VCaP (cell line): ENCODE measurements at regions not wholly inside any gene's neighbourhood (a gene's known extent, or its start where the extent isn't known, plus 50 kb on each side); places are given as distances from the start of the nearest gene placed in this dataset.
"Not testable (repeated sequence)": the region's sequence is repeated elsewhere in the genome, so short reads cannot be mapped to it uniquely, and the experiment has no call there.

Source experiments
- H3K27ac ChIP-seq: fragments of 450-650 bp; 2 replicates; pipeline ENCODE4 v1.5.1; 2017
- TF ChIP-seq, protein P1 (sequence below): fragments of 450-650 bp; conservative IDR thresholded peaks from 2 replicates; pipeline ENCODE4 v1.5.1; 2017; ENCODE audit warnings: mild to moderate bottlenecking, moderate library complexity

DNA sequence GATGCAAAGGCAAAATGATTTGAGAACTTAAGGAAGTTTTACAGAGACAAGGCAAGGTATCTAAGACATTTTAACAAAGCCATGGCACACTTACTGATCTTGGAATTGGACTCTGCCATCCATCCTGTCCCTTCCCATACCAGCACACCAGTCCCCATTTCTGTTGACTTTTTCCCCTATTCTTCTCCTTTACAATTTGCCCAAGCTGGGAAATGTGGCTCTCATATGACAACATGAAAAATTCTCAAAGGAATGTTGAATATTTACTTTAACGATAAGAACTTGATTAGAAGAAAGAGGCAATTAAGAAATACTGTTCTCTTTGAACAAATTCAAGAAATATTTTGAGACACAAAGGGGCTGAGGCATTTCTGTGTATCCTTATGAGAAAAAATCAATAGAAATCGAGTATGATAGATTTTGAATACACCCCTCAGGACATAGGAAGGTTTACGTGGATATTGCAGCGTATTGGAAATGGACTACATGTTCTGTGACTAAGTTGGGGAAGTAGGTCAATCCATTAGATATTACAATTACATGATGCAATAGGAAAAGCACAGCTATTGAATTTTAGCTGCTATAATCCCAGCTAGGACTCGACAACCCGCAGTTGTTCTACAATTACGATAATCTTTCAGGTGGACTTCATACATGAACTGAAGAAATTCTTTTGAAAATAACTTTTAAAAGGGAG, 201.6 kb downstream of the TRIB2 start:
- TF ChIP-seq, protein P1, sequence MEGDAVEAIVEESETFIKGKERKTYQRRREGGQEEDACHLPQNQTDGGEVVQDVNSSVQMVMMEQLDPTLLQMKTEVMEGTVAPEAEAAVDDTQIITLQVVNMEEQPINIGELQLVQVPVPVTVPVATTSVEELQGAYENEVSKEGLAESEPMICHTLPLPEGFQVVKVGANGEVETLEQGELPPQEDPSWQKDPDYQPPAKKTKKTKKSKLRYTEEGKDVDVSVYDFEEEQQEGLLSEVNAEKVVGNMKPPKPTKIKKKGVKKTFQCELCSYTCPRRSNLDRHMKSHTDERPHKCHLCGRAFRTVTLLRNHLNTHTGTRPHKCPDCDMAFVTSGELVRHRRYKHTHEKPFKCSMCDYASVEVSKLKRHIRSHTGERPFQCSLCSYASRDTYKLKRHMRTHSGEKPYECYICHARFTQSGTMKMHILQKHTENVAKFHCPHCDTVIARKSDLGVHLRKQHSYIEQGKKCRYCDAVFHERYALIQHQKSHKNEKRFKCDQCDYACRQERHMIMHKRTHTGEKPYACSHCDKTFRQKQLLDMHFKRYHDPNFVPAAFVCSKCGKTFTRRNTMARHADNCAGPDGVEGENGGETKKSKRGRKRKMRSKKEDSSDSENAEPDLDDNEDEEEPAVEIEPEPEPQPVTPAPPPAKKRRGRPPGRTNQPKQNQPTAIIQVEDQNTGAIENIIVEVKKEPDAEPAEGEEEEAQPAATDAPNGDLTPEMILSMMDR: no peak
- no peak overlapping the region for H3K27ac ChIP-seq

DNA sequence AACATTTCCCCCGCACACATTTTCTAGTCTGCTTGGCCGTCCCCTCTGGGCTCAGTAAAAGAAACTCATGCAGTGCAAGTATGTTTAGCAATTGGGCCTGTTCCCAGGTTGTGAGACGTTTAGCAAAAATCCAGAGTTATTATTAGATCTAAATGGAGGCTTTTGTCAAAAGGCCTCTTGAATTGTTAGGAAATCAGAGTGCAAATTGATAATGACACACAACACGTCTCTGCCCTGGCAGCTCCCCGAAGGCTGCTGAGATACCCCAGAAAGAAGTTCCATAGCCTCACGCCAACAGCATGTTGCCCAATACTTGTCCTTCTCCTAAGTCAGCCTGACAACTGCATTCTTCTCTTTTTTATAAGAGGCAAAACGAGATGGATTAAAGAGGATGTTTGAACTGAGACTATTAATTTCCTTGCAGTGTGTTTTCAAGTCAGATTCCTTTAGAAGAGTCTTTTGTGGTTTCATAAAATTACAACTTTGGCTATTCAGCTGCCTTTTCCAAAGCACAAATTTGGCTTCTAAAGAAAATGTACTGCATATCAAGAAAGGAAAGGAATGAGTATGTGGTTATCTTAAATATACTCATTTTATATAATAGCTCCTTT, 202.2 kb downstream of the TRIB2 start:
- TF ChIP-seq, protein P1: no peak
- no peak overlapping the region for H3K27ac ChIP-seq

DNA sequence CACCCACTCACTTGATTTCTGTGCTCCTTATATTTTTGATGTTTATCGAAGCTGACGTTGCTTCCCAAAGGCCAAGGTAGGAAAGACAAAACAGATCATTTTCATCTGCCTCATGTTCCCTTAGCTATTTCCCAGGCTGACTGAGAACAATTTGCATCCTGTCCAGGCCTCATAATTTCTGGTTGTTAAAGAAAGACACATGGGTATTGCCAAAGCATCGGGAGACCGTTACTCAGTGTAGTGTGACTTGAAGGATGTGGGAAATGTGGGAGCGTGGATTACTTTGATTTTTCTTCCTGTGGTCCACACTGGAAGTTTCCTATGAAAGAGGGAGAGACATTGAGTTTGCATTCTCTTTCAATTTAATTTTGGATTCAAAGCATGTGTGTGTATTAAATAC, 204.6 kb downstream of the TRIB2 start:
- no peak overlapping the region for H3K27ac ChIP-seq
- TF ChIP-seq, protein P1: no peak

DNA sequence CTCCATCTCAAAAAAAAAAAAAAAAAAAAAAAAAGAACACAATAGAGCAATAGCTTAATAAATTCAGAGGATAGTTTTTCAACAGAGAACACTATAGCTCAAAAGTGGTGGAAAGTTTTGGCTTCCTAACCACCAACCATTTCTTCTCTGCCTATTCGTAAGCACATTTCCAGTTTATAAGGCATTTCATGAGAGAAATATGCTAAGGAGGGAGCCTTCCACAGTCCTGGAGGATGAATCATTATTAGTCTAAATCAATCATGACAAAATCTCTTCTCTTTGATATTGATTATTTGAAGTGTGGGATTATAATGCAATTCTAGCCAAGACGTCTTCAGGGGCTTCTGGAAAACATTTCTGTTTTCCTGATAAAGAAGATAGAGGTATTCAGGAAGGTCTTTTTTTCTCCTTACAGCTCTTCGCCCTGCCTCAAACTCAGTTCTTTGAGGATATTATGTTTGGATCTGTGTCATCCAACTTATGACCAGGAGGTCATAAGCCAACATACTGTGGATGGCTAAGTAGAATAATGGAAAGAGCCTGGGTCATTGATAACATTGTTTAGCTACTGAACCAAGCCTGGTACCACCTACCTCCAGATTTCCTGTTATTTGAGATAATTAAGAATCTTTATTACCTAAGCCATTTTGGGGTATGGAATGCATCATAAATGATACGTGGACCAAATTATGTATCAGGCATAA, 207.3 kb downstream of the TRIB2 start:
- no peak overlapping the region for H3K27ac ChIP-seq
- TF ChIP-seq, protein P1: no peak

DNA sequence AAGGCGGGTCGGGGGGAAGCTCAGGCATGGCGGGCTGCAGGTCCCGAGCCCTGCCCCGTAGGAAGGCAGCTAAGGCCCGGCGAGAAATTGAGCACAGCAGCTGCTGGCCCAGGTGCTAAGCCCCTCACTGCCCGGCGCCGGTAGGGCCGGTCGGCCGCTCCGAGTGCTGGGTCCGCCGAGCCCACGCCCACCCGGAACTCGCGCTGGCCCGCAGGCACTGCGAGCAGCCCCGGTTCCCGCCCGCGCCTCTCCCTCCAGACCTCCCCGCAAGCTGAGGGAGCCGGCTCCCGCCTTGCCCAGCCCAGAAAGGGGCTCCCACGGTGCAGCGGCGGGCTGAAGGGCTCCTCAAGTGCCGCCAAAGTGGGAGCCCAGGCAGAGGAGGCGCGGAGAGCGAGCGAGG, 209.9 kb downstream of the TRIB2 start:
- H3K27ac ChIP-seq: not testable (repeated sequence)

DNA sequence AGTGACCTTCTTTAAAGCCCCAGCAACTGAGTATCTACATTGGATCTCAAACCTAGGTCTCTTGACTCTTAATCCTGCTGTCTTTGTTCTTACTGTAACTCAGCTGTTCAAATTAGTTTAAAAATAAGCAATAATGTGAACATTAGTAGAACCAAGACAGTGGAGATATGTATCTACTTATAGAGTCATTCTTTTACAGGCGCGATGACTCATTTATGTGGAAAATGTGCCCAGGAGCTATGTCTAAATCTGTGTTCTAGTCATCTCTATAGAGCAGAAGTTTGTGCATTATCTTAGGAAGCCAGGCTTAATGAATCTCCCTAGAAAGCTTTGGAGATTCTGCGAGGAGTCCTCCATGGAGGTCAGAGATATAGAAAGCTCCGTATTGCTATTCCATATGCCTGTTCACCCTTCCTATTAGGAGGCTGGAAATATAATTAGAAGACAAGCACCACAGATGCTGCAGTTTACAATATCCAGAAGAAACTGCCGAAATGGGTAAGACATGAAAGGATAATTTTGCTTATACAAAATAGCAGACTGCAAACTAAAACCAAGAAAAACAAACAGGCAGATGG, 211.6 kb downstream of the TRIB2 start:
- TF ChIP-seq, protein P1: no peak
- H3K27ac ChIP-seq: no peak overlapping the region

DNA sequence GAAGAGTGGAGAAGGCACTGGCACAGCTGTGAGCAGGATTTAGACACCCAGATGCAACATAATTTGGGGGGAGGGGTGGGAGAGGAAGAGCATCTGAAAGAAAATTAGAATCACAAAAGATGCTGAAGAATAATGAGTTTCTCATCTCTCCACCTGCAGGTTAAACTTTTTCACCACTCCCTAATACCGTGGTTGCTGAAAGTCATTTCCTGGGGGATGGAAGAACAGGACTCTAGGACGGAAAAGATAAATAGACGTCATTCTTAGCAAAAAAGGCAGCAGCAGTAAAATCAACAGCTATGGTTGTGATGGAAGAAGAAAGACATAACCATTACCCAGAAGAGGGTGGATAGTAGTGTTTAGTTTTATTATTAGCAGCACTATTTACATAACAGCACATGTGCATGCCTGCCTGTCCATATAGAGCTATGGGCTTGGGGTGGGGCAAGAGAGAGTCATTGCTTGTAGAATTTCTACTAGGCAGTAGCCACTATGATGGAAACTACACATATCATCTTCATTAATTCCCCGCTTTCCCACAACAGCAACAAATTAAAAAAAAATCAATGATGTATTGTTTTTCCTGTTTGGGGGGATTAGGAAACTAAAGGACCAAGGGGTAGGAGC, 212.2 kb downstream of the TRIB2 start:
- H3K27ac ChIP-seq: no peak overlapping the region

More for the DNA sequence above, 212.2 kb downstream of the TRIB2 start:
- TF ChIP-seq, protein P1: no peak
